Suppressor macrophage treated with lipopolysaccharide for 1 hour (primary cell): ENCODE measurements at regions not wholly inside any gene's neighbourhood (a gene's known extent, or its start where the extent isn't known, plus 50 kb on each side); places are given as distances from the start of the nearest gene placed in this dataset.

Source experiments
- DNase-seq, 3 donors: peaks; one replicate each; pipeline ENCODE4 v3.0.0-alpha.2; 2020 to 2022

DNA sequence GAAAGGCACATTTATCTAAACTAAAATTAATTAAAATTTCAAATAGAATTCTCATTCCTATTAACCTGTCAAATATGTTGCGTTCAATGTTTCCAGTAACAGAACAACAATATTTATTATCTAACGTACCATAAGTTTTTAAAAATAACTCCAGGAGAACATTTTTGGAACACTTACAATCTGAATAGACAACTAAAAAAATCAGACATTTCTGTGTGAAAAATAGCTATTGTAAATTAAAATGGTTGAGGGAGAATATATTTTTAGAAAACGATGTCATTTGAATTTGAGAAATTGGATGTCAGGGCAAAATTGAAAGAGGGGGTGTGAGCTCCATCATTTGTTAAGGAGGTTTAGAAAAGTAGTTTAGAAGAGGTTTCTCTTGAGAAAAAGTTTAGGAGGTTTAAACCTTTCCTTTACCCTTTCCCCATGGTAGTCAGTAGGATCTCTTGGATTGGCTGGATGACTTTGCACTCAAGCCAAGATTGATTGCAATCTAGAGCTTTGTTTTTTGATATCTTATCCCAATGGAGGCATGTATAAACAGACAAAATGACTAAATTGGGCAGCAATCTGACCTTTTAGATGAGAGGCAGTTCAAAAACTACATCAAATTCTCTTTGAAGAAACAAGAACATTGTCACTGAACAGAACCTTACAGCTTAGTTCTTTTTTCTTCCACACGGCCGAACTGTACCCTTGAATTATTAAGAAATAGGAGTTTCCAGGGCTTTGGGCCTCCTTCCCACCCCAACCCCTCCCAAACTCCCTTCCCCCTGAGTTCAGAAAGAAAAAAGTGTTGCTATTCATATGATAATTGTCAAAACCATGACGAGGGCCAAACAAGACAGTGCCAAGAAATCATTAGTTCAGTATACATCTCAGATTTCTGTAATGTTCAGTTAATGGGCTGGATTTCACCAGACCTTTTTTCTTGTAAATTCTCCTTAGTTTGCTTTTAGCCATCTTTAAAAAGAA lies 79.7 kb upstream of the CDIN1 start:
- DNase-seq, result no peak

DNA sequence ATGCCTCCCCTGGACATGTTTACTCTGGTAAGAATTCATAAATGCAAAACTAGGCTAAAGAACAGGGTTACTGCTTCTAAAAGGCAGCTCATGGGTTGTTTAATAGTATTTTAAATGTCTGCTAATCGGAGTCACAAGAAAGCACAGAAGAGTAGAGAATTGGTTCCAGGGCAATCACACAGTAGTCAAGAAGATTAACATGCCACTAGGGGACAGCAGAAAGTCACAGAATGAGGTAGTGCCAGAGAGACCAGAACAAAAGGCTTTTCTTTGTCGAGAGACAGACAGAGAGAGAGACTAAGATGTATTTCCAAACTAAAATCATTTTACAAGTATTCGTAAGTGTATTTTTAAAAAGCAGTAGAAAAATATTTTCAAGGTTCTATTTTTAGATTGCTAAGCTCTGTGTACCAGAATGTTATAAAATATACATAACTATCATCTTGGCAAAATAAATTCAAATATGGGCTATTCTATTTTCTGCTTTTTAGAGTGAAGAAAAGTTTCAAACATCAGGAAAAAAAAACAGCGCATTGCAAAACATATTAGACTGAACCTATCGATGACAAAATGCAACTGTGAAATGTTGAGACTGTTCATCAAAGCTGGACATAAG lies 78.3 kb upstream of the CDIN1 start:
- peak; percentile 20 to 24 (median 24) for DNase-seq

DNA sequence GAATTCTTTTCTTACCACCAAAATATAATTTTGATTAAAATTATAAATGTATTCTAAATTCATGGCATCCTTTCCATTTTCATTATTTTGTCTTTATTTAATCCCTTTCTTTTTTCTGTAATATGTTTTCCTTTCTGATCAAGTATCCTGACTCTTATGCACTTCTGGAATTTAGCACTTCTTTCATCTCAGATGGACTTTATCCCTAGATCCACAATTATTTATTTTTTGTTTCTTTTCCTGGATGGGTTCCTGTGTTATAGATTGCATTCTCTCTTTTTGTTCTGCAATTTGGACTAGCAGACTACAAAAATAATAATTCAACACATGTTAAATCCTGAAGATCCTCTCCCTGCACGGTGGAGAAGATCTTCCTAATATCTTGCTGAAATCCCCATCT lies 76.9 kb upstream of the CDIN1 start:
- no peak for DNase-seq

DNA sequence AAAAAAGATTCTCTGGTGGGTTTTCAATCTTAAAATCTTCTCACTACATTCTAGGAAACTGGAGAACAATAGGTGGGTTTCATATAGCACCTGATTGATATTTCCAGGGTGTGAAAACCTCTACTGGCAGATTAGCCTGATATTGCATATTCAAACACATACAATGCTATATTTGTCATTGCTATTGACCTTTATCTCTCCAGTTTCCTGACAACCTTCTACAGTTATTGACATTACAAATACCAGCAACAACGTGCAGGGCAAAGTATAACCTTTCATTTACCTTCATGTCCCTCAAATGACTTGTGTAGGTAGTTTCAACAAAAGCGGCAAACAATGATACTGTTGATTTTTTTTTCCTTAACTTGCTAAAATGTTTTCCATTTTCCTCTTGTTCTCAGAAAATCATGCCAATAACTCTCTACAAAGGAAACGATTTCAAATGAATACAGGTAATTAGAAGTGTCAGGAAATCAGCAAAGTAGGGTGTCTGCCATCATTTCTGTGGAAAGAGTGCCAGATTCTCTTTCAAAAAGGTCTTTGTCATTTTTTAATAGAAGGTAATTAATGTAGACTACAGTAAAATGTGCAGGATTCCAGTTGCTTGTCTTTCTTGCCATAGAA lies 72.6 kb upstream of the CDIN1 start:
- no peak for DNase-seq

DNA sequence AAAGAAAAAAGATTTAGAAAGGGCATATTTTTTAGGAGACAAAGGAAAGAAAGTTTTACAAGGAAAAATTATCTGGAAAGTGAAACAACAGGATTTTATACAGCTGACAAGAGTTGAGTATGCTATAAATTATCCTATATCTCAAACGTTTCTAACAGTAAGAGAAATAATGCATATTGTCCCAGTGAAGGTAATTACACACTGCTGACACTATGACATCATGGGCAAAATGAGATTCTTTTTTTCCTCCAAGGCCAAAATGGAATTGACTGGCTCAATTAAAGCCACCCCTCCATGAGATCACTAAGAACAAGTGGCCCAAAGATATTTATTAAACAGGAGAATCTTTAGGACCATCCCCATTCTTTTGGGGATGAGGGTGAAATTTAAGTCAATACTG lies 72.0 kb upstream of the CDIN1 start:
- DNase-seq, result no peak

DNA sequence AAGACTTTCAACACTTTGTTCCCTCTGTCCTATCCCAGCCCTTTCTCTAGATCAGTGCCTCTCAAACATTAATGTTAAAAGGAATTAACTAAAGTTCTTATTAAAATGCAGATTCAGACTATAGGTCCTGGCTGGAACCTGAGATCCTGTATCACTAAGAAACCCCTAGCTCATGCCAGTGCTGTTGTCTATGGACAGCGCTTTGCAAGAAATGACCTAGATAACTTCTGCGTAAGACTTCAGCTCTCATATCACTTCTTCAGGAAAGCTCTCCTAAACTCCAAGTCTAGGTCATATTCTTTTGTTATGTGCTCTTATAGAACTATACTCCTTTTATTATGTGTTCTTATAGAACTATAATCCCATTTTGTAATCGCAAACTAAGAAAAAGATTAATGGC lies 67.8 kb upstream of the CDIN1 start:
- DNase-seq, result no peak

DNA sequence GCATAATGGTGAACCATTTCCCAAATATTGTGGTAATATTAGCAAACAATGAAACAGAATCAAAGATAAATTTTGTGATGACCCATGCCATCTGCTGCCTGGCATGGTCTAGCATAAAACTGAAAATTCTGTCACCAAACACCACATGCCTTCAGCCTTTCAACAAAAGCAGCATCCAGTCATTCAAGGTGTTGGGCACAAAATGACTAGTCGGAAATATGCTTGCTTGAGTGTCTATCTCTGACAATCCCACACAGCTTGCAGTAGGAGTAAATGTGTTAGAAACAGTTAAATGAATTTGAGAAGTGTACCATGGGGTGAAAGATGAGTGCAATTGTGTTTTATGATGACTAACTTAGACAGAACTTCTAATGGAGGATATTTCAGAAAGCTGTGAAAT lies 61.7 kb upstream of the CDIN1 start:
- no peak for DNase-seq

DNA sequence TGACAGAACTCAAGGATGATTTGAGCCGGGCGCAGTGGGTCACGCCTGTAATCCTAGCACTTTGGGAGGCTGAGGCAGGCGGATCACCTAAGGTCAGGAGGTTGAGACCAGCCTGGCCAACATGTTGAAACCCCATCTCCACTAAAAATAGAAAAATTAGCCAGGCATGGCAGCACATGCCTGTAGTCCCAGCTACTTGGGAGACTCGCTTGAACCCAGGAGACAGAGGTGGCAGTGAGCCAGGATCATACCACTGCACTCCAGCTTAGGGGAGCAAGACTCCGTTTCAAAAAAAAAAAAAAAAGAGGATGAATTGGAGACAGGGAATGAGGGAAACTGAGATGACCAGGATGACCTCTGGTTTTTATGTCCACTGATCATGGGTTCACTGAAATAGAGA lies 60.4 kb upstream of the CDIN1 start:
- DNase-seq, result no peak

DNA sequence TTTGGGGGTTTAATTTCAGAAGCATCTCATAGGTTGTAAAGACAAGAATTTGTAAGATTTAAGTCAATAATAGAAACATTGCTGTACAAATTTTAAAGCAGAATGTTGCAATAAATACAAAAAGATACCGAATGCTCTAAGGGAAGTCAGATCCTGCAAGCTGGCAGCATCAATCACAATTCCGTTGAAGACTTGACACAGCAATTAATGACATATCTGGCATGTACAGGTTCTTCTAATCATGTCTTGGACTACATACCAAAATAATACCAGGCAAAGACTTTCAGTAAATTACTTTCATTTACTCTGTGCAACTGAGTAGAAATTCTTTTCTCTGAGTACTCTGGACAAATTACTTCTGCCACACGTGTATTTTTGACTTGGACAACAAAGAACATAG lies 54.0 kb upstream of the CDIN1 start:
- DNase-seq, result no peak

DNA sequence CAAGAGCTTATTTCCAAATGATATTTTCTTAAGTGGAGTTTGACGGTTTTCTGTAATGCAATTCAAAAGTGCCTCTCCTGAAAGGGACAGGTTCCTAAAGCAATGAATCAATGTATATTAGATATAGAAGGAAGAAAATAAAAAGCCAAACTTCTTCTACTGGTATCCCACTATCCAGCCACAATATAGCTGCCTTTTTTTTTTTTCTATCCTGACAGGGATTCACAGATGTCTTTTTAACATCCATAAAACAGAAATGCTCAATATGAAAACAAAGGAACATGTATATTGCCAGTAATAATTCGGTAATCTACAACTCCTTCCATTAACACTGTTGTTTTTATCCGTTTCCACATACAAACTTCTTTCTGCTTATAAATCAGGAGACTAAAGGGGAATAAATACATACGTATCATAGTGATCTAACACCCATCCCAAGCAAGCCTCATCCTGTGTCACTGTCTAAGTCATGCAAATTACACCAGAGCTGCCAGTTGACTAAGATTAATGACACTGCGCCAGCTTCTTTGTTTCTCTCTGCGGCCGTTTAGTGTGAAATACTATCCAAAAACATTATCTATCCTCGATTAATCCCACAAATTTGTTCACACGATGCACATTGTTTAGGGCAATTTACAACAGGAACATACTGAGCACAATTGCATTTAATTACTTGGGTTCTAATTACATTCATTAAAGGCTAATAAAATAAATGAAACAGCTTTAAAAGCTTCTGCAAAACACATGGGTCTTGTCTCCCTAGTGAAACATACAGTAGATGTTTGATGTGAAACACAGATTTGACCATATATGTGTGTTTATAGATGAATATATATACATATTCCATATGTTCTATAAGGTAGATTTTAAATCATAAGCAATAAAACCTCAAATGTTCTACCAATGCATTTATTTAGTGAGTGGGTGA lies 51.9 kb upstream of the CDIN1 start:
- DNase-seq, result no peak

DNA sequence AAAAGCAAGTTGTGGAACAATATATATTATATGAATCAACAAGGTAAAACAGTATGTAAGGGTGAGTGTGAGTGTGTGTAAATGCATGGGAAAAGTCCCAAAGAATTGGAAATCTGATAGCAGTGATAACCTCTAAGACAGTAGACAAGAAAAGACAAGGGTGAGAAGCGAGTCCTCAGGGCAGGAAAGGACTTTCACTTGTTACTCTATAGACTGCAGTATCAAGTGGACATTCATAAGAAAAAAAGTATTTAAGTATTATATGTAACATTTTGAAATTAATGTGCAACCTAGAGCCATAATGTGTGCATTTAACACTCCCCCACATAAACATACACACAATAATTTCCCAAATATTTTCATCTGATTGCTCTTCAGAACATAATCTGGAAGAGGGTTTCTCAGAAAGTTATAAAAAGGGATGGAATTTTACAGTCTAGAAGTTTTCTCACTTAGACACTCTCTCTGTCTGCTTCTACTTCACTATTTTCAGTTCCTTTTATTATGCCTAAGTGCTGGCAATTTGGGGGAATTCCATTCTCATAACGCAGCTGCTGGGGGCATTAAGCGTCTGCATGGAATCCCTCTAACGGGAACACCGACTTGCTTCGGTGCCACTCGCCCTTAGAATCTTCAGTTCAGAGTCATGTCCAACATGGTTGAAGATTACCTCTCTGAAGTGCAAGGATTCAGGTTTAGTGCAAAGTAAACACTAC lies 50.0 kb upstream of the CDIN1 start:
- DNase-seq, result no peak
